Bronchial epithelial cell (primary cell): ENCODE measurements at regions not wholly inside any gene's neighbourhood (a gene's known extent, or its start where the extent isn't known, plus 50 kb on each side); places are given as distances from the start of the nearest gene placed in this dataset.

Experiments
- DNase-seq: peaks from one replicate; pipeline ENCODE4 v3.0.0-alpha.2; 2010; ENCODE audit warnings: low read depth
- FAIRE-seq: peaks from 2 replicates; lab custom pipeline; 2011; peaks lifted over from hg19 to GRCh38; lab: Jason Lieb, UNC
- H3K27me3 ChIP-seq: 2 replicates; pipeline ENCODE4 v1.5.1; 2011; ENCODE audit warnings: low read length; ENCODE audit not compliant: control insufficient read depth, insufficient read depth
- H3K36me3 ChIP-seq: 2 replicates; pipeline ENCODE4 v1.5.1; 2011; ENCODE audit warnings: low read length; ENCODE audit not compliant: control insufficient read depth, insufficient read depth
- H3K4me3 ChIP-seq: 2 replicates; pipeline ENCODE4 v1.5.1; 2011; ENCODE audit warnings: mild to moderate bottlenecking, low read depth, low read length, control low read depth
- TF ChIP-seq, protein P1 (sequence below): IDR thresholded peaks from 2 replicates; pipeline ENCODE4 v1.5.1; 2011; ENCODE audit warnings: mild to moderate bottlenecking, moderate library complexity, low read length, control low read depth, inconsistent platforms; ENCODE audit not compliant: insufficient read depth, severe bottlenecking

DNA sequence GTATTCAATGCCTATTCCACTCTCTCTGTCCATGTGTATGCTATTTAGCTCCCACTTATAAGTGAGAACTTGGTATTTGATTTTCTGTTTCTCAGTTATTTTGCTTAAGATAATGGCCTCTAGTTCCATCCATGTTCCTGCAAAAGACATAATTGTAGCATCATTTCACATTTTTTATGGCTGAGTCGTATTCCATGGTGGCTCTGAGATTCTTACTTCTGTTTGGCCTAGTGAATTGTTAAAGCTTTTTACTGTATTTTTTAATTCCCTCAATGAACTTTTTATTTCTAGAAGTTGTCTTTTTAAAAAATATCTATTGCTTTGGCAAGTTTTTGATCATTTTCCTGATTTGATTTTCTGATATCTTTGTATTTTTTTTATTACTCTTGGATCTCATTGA is 635.6 kb downstream of the PLA2G4A start:
- no peak for FAIRE-seq
- DNase-seq, result no peak

DNA sequence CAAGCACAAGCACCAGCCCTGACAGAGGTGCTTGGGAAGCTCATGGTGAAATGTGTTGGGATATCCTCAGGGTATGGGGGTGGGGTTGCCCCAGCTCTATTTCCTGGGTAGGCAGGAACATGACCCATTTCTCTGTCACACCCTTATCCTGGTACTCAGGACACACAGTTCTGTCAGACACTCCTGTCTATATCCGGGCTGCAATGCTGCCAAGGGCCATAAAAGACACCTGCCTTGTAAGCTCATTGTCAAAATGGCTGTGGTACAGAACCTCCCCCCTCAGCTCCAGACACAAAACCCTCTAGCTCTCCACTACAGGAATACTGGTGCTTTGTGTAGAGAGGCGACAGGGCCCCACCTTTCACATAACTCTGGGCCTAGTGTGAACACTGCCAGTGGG is 636.7 kb downstream of the PLA2G4A start:
- FAIRE-seq (peak; percentile 91), DNase-seq (peak; percentile 1)
- TF ChIP-seq, protein P1, sequence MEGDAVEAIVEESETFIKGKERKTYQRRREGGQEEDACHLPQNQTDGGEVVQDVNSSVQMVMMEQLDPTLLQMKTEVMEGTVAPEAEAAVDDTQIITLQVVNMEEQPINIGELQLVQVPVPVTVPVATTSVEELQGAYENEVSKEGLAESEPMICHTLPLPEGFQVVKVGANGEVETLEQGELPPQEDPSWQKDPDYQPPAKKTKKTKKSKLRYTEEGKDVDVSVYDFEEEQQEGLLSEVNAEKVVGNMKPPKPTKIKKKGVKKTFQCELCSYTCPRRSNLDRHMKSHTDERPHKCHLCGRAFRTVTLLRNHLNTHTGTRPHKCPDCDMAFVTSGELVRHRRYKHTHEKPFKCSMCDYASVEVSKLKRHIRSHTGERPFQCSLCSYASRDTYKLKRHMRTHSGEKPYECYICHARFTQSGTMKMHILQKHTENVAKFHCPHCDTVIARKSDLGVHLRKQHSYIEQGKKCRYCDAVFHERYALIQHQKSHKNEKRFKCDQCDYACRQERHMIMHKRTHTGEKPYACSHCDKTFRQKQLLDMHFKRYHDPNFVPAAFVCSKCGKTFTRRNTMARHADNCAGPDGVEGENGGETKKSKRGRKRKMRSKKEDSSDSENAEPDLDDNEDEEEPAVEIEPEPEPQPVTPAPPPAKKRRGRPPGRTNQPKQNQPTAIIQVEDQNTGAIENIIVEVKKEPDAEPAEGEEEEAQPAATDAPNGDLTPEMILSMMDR, result no peak
- no peaks in the 10 kb centered on the region for H3K36me3 ChIP-seq
- H3K27me3 ChIP-seq, result no peaks in the 10 kb centered on the region
- no peak overlapping the region for H3K4me3 ChIP-seq

More for the DNA sequence above, 635.6 kb downstream of the PLA2G4A start:
- Histone ChIP-seq H3K4me3 (no peak overlapping the region), H3K36me3 (no peaks in the 10 kb centered on the region), H3K27me3 (no peaks in the 10 kb centered on the region)
- TF ChIP-seq, protein P1, result no peak

DNA sequence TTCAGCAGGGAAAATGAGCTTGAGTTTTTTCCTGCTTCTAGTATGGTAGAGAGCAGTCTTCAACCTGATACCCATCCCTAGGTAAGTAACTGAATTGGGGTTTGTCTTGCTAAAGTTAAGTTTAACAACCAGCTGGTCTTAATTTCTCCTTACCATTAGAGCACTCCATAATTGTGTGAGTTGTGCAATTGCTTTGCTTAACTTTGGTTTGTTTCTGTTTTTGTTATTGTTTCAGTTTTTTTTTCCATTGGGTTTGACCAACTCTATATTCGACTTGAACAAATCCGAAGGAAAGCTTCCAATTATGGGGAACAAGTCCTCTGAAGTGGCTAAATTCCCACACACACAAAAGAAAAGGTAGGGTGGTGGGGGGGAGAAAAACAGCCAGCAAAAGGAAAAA is 641.1 kb downstream of the PLA2G4A start:
- Histone ChIP-seq H3K27me3 (no peaks in the 10 kb centered on the region), H3K4me3 (no peak overlapping the region), H3K36me3 (no peaks in the 10 kb centered on the region)
- no peak for DNase-seq
- TF ChIP-seq, protein P1, result no peak
- FAIRE-seq, result no peak

DNA sequence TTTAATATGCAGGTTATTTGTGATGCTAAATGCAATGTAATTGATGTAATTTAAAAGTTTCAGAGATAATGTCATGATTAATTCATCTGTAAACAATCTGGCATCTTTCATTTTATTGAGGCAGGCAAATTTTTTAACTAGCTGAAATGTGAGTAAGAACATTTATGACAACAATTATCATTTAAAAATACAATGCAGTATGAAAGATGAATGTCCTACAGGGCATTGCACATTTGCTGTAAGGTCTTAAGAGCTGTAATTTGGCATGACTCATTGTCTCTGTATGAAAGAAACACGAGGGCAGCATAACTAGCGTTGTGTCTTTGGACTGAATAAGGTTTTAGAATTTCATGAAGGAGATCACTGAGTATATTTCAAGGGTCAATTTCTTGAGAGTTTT is 642.8 kb downstream of the PLA2G4A start:
- Histone ChIP-seq H3K4me3 (no peak overlapping the region), H3K36me3 (no peaks in the 10 kb centered on the region), H3K27me3 (no peaks in the 10 kb centered on the region)
- DNase-seq (peak; percentile 1), FAIRE-seq (no peak)
- TF ChIP-seq, protein P1, result no peak

DNA sequence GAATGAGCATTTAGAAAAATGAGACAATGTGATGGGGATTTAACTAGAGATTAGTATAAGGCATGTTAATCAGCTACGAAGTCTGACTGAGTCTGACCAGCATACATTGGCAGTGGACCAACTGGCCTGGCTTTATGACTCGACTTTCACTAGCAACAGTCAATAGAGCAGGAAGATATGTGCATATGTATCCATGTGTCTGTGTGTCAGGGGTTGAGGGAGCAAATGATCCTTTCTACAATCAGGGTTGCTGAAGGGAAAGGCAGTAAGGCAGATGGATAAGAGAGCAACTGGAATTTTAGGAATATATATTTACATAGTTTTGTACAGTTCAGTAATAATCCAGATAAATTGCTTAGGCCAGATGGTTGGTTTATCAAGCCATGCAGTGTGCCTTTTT is 645.6 kb downstream of the PLA2G4A start:
- TF ChIP-seq, protein P1, result no peak
- Histone ChIP-seq H3K27me3 (no peaks in the 10 kb centered on the region), H3K4me3 (no peak overlapping the region), H3K36me3 (no peaks in the 10 kb centered on the region)
- DNase-seq (peak; percentile 29), FAIRE-seq (no peak)

DNA sequence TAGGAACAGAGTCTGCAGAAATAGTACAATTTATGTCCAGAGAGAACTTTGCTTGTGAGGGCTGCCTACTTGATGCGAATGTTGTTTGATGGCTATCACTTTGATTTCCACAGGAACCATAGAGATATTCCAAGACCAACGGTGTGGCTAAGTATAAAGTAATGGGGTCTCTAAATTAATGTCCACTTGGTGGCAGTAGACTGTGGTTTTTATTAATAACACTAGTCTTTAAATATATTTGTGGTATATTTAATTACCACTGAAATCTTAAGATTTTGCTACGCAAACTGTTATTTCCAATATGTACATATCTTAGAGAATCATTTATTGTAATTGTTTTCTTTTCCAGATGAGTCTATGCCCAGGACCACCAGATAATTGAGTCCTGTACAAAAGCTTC is 647.9 kb downstream of the PLA2G4A start:
- H3K36me3 ChIP-seq, result no peaks in the 10 kb centered on the region
- TF ChIP-seq, protein P1, result peak; percentile 9
- FAIRE-seq (no peak), DNase-seq (peak; percentile 16)
- no peaks in the 10 kb centered on the region for H3K27me3 ChIP-seq
- H3K4me3 ChIP-seq, result no peak overlapping the region
